ENCODE measurements at regions not wholly inside any gene's neighbourhood (a gene's known extent, or its start where the extent isn't known, plus 50 kb on each side); places are given as distances from the start of the nearest gene placed in this dataset.

DNA sequence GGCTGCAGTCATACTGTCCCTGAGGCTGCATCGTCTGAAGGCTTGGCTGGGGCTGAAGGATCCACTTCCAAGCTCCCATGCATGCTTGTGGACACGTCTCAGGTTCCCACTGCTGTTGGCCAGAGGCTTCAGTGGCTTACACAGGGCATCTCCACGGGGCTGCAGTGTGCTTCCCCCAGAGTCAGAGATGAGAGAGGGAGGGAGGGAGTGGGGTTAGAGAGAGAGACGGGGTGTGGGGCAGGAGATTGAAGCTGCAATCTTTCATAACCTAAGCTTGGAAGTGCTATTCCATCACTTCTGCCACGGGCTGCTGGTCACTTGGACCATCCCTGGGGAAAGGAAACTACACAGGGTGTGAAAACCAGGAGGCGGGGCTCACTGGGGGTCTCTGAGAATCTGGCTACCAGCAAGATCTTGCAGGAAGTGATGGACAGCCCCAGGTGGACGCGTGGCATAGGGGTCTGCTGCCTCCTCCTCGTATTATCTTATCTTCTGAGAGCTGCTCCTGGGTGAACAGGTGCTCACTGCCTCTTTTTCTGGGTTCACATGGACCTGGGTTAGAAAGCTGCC is 63.0 kb upstream of the MYEOV start:
- TF ChIP-seq EZH2phosphoT487 (IDR thresholded peaks at IDR 0.05; ENCODE audit: borderline replicate concordance, low read depth, low read length): no peak
- TF ChIP-seq, protein P1, sequence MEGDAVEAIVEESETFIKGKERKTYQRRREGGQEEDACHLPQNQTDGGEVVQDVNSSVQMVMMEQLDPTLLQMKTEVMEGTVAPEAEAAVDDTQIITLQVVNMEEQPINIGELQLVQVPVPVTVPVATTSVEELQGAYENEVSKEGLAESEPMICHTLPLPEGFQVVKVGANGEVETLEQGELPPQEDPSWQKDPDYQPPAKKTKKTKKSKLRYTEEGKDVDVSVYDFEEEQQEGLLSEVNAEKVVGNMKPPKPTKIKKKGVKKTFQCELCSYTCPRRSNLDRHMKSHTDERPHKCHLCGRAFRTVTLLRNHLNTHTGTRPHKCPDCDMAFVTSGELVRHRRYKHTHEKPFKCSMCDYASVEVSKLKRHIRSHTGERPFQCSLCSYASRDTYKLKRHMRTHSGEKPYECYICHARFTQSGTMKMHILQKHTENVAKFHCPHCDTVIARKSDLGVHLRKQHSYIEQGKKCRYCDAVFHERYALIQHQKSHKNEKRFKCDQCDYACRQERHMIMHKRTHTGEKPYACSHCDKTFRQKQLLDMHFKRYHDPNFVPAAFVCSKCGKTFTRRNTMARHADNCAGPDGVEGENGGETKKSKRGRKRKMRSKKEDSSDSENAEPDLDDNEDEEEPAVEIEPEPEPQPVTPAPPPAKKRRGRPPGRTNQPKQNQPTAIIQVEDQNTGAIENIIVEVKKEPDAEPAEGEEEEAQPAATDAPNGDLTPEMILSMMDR (conservative IDR thresholded peaks at IDR 0.05; ENCODE audit: low read length): no peak
